WTC11 (cell line): ENCODE measurements at regions not wholly inside any gene's neighbourhood (a gene's known extent, or its start where the extent isn't known, plus 50 kb on each side); places are given as distances from the start of the nearest gene placed in this dataset.
"Not testable (repeated sequence)": the region's sequence is repeated elsewhere in the genome, so short reads cannot be mapped to it uniquely, and the experiment has no call there.

ENCODE experiments used
- ATAC-seq: fragments of 200-7000 bp; cut with Tn5 transposase; 2 replicates; pipeline ENCODE4 v1.10.0; 2021; ENCODE audit warnings: mild to moderate bottlenecking, moderate library complexity
- CTCF ChIA-PET: fragments of 300-600 bp; sonication (Branson Sonifier 250); formaldehyde crosslinking; loops from one replicate; lab custom pipeline; 2021; ENCODE audit warnings: antibody characterized with exemption; lab: Charles Lee
- POLR2A ChIA-PET: fragments of 350-600 bp; sonication (Branson Sonifier 250); formaldehyde crosslinking; loops from one replicate; lab custom pipeline; 2021; ENCODE audit warnings: antibody characterized with exemption; lab: Charles Lee
- DNase-seq: peaks from one replicate; pipeline ENCODE4 v3.0.0; 2021; ENCODE audit warnings: low spot score
- H3K27ac Mint-ChIP-seq: 2 replicates; pipeline ENCODE4 v1.8.0; 2021; ENCODE audit warnings: mixed read lengths
- H3K27me3 Mint-ChIP-seq: 2 replicates; pipeline ENCODE4 v1.8.0; 2021; ENCODE audit warnings: low read depth, mild to moderate bottlenecking, moderate library complexity, mixed read lengths
- H3K36me3 Mint-ChIP-seq: 2 replicates; pipeline ENCODE4 v1.8.0; 2021; ENCODE audit warnings: mixed read lengths
- H3K4me1 Mint-ChIP-seq: 2 replicates; pipeline ENCODE4 v1.8.0; 2022; ENCODE audit warnings: mixed read lengths
- H3K4me3 Mint-ChIP-seq: 2 replicates; pipeline ENCODE4 v1.8.0; 2021; ENCODE audit warnings: mild to moderate bottlenecking, moderate library complexity, mixed read lengths
- H3K9me3 Mint-ChIP-seq: 2 replicates; pipeline ENCODE4 v1.8.0; 2021; ENCODE audit warnings: mixed read lengths

GRCh38 chr10:46718014-46718413 lies 139.1 kb downstream of the SYT15 start:
- CTCF ChIA-PET: not testable (repeated sequence)

GRCh38 chr10:46720386-46720785 lies 141.5 kb downstream of the SYT15 start:
- H3K9me3 Mint-ChIP-seq, H3K4me1 Mint-ChIP-seq, H3K36me3 Mint-ChIP-seq, CTCF ChIA-PET, H3K27me3 Mint-ChIP-seq, POLR2A ChIA-PET, H3K4me3 Mint-ChIP-seq, H3K27ac Mint-ChIP-seq: not testable (repeated sequence)
- DNase-seq: peak; percentile 33
- ATAC-seq: peak; percentile 83

More at GRCh38 chr10:46718014-46718413, 139.1 kb downstream of the SYT15 start:
- H3K27me3 Mint-ChIP-seq, ATAC-seq, H3K9me3 Mint-ChIP-seq, DNase-seq, H3K4me1 Mint-ChIP-seq, H3K27ac Mint-ChIP-seq, H3K36me3 Mint-ChIP-seq, H3K4me3 Mint-ChIP-seq, POLR2A ChIA-PET: not testable (repeated sequence)

- CTCF ChIA-PET, ATAC-seq, H3K27me3 Mint-ChIP-seq, DNase-seq, H3K9me3 Mint-ChIP-seq, H3K4me3 Mint-ChIP-seq, H3K27ac Mint-ChIP-seq, H3K4me1 Mint-ChIP-seq, H3K36me3 Mint-ChIP-seq, POLR2A ChIA-PET: not testable (repeated sequence)
Observed at GRCh38 chr10:46720811-46721518, 142.0 kb downstream of the SYT15 start.

GRCh38 chr10:46724258-46724657 lies 145.3 kb downstream of the SYT15 start:
- H3K4me3 Mint-ChIP-seq, CTCF ChIA-PET, H3K9me3 Mint-ChIP-seq, DNase-seq, H3K36me3 Mint-ChIP-seq, POLR2A ChIA-PET, H3K27me3 Mint-ChIP-seq, H3K27ac Mint-ChIP-seq, H3K4me1 Mint-ChIP-seq: not testable (repeated sequence)
- peak; percentile 71 for ATAC-seq

GRCh38 chr10:46728359-46728758 lies 149.4 kb downstream of the SYT15 start:
- H3K36me3 Mint-ChIP-seq, H3K4me3 Mint-ChIP-seq, POLR2A ChIA-PET, H3K4me1 Mint-ChIP-seq, ATAC-seq, DNase-seq, H3K9me3 Mint-ChIP-seq, H3K27ac Mint-ChIP-seq, CTCF ChIA-PET, H3K27me3 Mint-ChIP-seq: not testable (repeated sequence)

- CTCF ChIA-PET, H3K27me3 Mint-ChIP-seq, H3K36me3 Mint-ChIP-seq, H3K4me1 Mint-ChIP-seq, H3K27ac Mint-ChIP-seq, ATAC-seq, H3K4me3 Mint-ChIP-seq, POLR2A ChIA-PET, H3K9me3 Mint-ChIP-seq, DNase-seq: not testable (repeated sequence)
Observed at GRCh38 chr10:46730729-46731128, 151.8 kb downstream of the SYT15 start.

- DNase-seq, H3K4me3 Mint-ChIP-seq, H3K9me3 Mint-ChIP-seq, H3K36me3 Mint-ChIP-seq, H3K27me3 Mint-ChIP-seq, CTCF ChIA-PET, ATAC-seq, H3K4me1 Mint-ChIP-seq, POLR2A ChIA-PET, H3K27ac Mint-ChIP-seq: not testable (repeated sequence)
Observed at GRCh38 chr10:46733635-46734261, 154.8 kb downstream of the SYT15 start.

GRCh38 chr10:46734262-46734642 lies 155.3 kb downstream of the SYT15 start:
- H3K9me3 Mint-ChIP-seq, H3K36me3 Mint-ChIP-seq, CTCF ChIA-PET, ATAC-seq, H3K27ac Mint-ChIP-seq, H3K4me1 Mint-ChIP-seq, DNase-seq, POLR2A ChIA-PET, H3K27me3 Mint-ChIP-seq, H3K4me3 Mint-ChIP-seq: not testable (repeated sequence)

GRCh38 chr10:46739919-46740318 lies 161.0 kb downstream of the SYT15 start:
- H3K9me3 Mint-ChIP-seq, H3K27ac Mint-ChIP-seq, DNase-seq, H3K36me3 Mint-ChIP-seq, H3K4me3 Mint-ChIP-seq, H3K4me1 Mint-ChIP-seq, CTCF ChIA-PET, POLR2A ChIA-PET, H3K27me3 Mint-ChIP-seq: not testable (repeated sequence)
- peak; percentile 16; the same call in 1 of the 2 replicates for ATAC-seq

- CTCF ChIA-PET, H3K4me1 Mint-ChIP-seq, H3K9me3 Mint-ChIP-seq, H3K36me3 Mint-ChIP-seq, ATAC-seq, POLR2A ChIA-PET, H3K27me3 Mint-ChIP-seq, DNase-seq, H3K4me3 Mint-ChIP-seq, H3K27ac Mint-ChIP-seq: not testable (repeated sequence)
Observed at GRCh38 chr10:46740368-46740767, 161.4 kb downstream of the SYT15 start.

GRCh38 chr10:46749003-46749402 lies 162.2 kb upstream of the PTPN20 start:
- CTCF ChIA-PET, H3K27me3 Mint-ChIP-seq, POLR2A ChIA-PET, H3K27ac Mint-ChIP-seq, H3K36me3 Mint-ChIP-seq, H3K4me3 Mint-ChIP-seq, H3K9me3 Mint-ChIP-seq, ATAC-seq, DNase-seq, H3K4me1 Mint-ChIP-seq: not testable (repeated sequence)

- ATAC-seq, DNase-seq, H3K9me3 Mint-ChIP-seq, H3K27me3 Mint-ChIP-seq, H3K36me3 Mint-ChIP-seq, H3K4me1 Mint-ChIP-seq, H3K4me3 Mint-ChIP-seq, POLR2A ChIA-PET, H3K27ac Mint-ChIP-seq, CTCF ChIA-PET: not testable (repeated sequence)
Observed at GRCh38 chr10:46749470-46749869, 161.8 kb upstream of the PTPN20 start.

- CTCF ChIA-PET, H3K36me3 Mint-ChIP-seq, DNase-seq, H3K27me3 Mint-ChIP-seq, H3K4me3 Mint-ChIP-seq, H3K27ac Mint-ChIP-seq, H3K9me3 Mint-ChIP-seq, POLR2A ChIA-PET, ATAC-seq, H3K4me1 Mint-ChIP-seq: not testable (repeated sequence)
Observed at GRCh38 chr10:46753763-46754162, 157.5 kb upstream of the PTPN20 start.
